GM12878 (cell line): ENCODE measurements at regions not wholly inside any gene's neighbourhood (a gene's known extent, or its start where the extent isn't known, plus 50 kb on each side); places are given as distances from the start of the nearest gene placed in this dataset.

Experiments used
- ATAC-seq: fragments of 200-7000 bp; cut with Tn5 transposase; 3 replicates; pipeline ENCODE4 v1.9.1; 2020; ENCODE audit warnings: mild to moderate bottlenecking, moderate library complexity
- BruUV-seq: library from RNA; stranded (reverse); fragments of 400-500 nt; replicated peaks from 2 replicates; lab custom pipeline; 2021; lab: Mats Ljungman, UMichigan
- CTCF ChIA-PET: fragments of 300-600 bp; sonication (Branson Sonifier 250); formaldehyde crosslinking; extraction: SDS; loops from one replicate; lab custom pipeline; 2021; ENCODE audit warnings: inconsistent platforms; lab: Yijun Ruan, JAX
- POLR2A ChIA-PET: fragments of 350-600 bp; formaldehyde crosslinking; extraction: SDS; loops from one replicate; lab custom pipeline; 2021; ENCODE audit warnings: inconsistent platforms; lab: Charles Lee
- RAD21 ChIA-PET: fragments of 300-600 bp; sonication (Branson Sonifier 250); formaldehyde crosslinking; loops from one replicate; lab custom pipeline; 2023; ENCODE audit warnings: antibody characterized with exemption; ENCODE audit not compliant: unreplicated experiment; lab: Charles Lee
- SMC1A ChIA-PET: fragments of 300-600 bp; sonication (Branson Sonifier 250); formaldehyde crosslinking; loops from one replicate; lab custom pipeline; 2023; ENCODE audit not compliant: unreplicated experiment, uncharacterized antibody; lab: Charles Lee
- DNase-seq: peaks from one replicate; pipeline ENCODE4 v3.0.0-alpha.2; 2011; ENCODE audit warnings: low read depth, low spot score
- FAIRE-seq: peaks from 3 replicates; lab custom pipeline; 2011; peaks lifted over from hg19 to GRCh38; lab: Jason Lieb, UNC
- H2AFZ ChIP-seq: 2 replicates; pipeline ENCODE4 v1.6.0; 2011; ENCODE audit warnings: low read depth, low read length, control low read depth; ENCODE audit not compliant: control insufficient read depth
- H3K27ac ChIP-seq: 2 replicates; pipeline ENCODE4 v1.5.1; 2011; ENCODE audit warnings: control low read depth; ENCODE audit not compliant: control insufficient read depth, insufficient read depth
- H3K27me3 ChIP-seq, 2 experiments: replicated peaks in 1 of 2; 2 replicates each; pipeline versions ENCODE4 v1.6.0 to v1.6.1; 2011; ENCODE audit warnings: low read length in 1 of 2; ENCODE audit not compliant: control insufficient read depth in 2 of 2, insufficient read depth in 2 of 2
- H3K36me3 ChIP-seq, 2 experiments: 2 replicates each; pipeline ENCODE4 v1.5.1; 2011; ENCODE audit warnings: low read length in 1 of 2; ENCODE audit not compliant: control insufficient read depth in 2 of 2, insufficient read depth in 2 of 2
- H3K4me1 ChIP-seq: 2 replicates; pipeline ENCODE4 v1.6.1; 2011; ENCODE audit warnings: mild to moderate bottlenecking, low read length, moderate library complexity, mixed read lengths; ENCODE audit not compliant: control insufficient read depth, insufficient read depth
- H3K4me2 ChIP-seq: 2 replicates; pipeline ENCODE4 v1.6.0; 2011; ENCODE audit warnings: control low read depth; ENCODE audit not compliant: control insufficient read depth, insufficient read depth
- H3K4me3 ChIP-seq: fragments of 200-600 bp; sonication (generic); 2 replicates; pipeline ENCODE4 v1.5.1; 2016
- H3K79me2 ChIP-seq: 2 replicates; pipeline ENCODE4 v1.6.0; 2011; ENCODE audit warnings: low read length; ENCODE audit not compliant: control insufficient read depth, insufficient read depth
- H3K9ac ChIP-seq: 2 replicates; pipeline ENCODE4 v1.8.0; 2011; ENCODE audit warnings: low read length, control low read depth, mixed read lengths; ENCODE audit not compliant: control insufficient read depth, insufficient read depth
- H3K9me3 ChIP-seq: replicated peaks from 3 replicates; pipeline ENCODE4 v1.5.1; 2011; ENCODE audit warnings: mild to moderate bottlenecking, low read length; ENCODE audit not compliant: control insufficient read depth, insufficient read depth
- H4K20me1 ChIP-seq: 2 replicates; pipeline ENCODE4 v1.6.0; 2011; ENCODE audit not compliant: control insufficient read depth, insufficient read depth
- ASH2L ChIP-seq: fragments of 300-600, 200-600 bp; sonication (generic); IDR thresholded peaks from 2 replicates; pipeline ENCODE4 v1.6.1; 2017; ENCODE audit warnings: low read depth, mild to moderate bottlenecking, borderline replicate concordance
- EP300 ChIP-seq, 2 experiments: fragments of 150-350 bp in 1 of 2; IDR thresholded peaks; 2 replicates each; pipeline ENCODE4 v1.6.1; 2011 to 2012; ENCODE audit warnings: low read depth in 2 of 2, low read length in 2 of 2, borderline replicate concordance in 1 of 2, improper control_type of control experiment in 1 of 2, inconsistent platforms in 1 of 2; ENCODE audit not compliant: control insufficient read depth in 1 of 2
- ESRRA ChIP-seq: IDR thresholded peaks from 2 replicates; pipeline ENCODE4 v1.6.1; 2012; ENCODE audit warnings: mild to moderate bottlenecking, low read length, improper control_type of control experiment
- EZH2 ChIP-seq: IDR thresholded peaks from 2 replicates; pipeline ENCODE4 v1.6.1; 2012; ENCODE audit warnings: low read depth, mild to moderate bottlenecking, control low read depth, inconsistent platforms, low read length, borderline replicate concordance; ENCODE audit not compliant: control insufficient read depth
- HCFC1 ChIP-seq: fragments of 150-350 bp; IDR thresholded peaks from 2 replicates; pipeline ENCODE4 v1.6.1; 2014; ENCODE audit warnings: low read length
- HSF1 ChIP-seq: fragments of 150-350 bp; IDR thresholded peaks from 2 replicates; pipeline ENCODE4 v1.6.1; 2014; ENCODE audit warnings: mild to moderate bottlenecking, low read depth, low read length
- JUNB ChIP-seq: IDR thresholded peaks from 2 replicates; pipeline ENCODE4 v1.6.1; 2016; ENCODE audit warnings: antibody characterized with exemption, mild to moderate bottlenecking
- KDM1A ChIP-seq: fragments of 200-600 bp; sonication (generic); IDR thresholded peaks from 2 replicates; pipeline ENCODE4 v1.6.1; 2016; ENCODE audit warnings: borderline replicate concordance
- NRF1 ChIP-seq: conservative IDR thresholded peaks from 2 replicates; pipeline ENCODE4 v1.6.1; 2011; ENCODE audit warnings: mild to moderate bottlenecking, low read depth, low read length, improper control_type of control experiment
- PAX5 ChIP-seq: IDR thresholded peaks from 2 replicates; pipeline ENCODE4 v1.6.1; 2011; ENCODE audit warnings: low read depth, low read length, borderline replicate concordance
- PKNOX1 ChIP-seq: fragments of 450-650 bp; IDR thresholded peaks from 2 replicates; pipeline ENCODE4 v1.6.1; 2016; ENCODE audit warnings: mild to moderate bottlenecking
- POLR2AphosphoS5 ChIP-seq: IDR thresholded peaks from 2 replicates; pipeline ENCODE4 v1.6.1; 2011; ENCODE audit warnings: mild to moderate bottlenecking, low read length, inconsistent platforms
- REST ChIP-seq: IDR thresholded peaks from 2 replicates; pipeline ENCODE4 v1.6.1; 2012; ENCODE audit warnings: mild to moderate bottlenecking, low read depth, low read length
- SIX5 ChIP-seq: IDR thresholded peaks from 2 replicates; pipeline ENCODE4 v1.6.1; 2011; ENCODE audit warnings: mild to moderate bottlenecking, low read depth, low read length, moderate library complexity; ENCODE audit not compliant: severe bottlenecking
- TCF3 ChIP-seq: IDR thresholded peaks from 2 replicates; pipeline ENCODE4 v1.6.1; 2012; ENCODE audit warnings: low read depth, mild to moderate bottlenecking, low read length, borderline replicate concordance; ENCODE audit not compliant: insufficient read depth
- USF1 ChIP-seq: IDR thresholded peaks from 2 replicates; pipeline ENCODE4 v1.6.1; 2011; ENCODE audit warnings: borderline replicate concordance, low read depth, mild to moderate bottlenecking, moderate library complexity, mixed read lengths, low read length; ENCODE audit not compliant: insufficient read depth; ENCODE audit errors: extremely low read length
- ZNF274 ChIP-seq: IDR thresholded peaks from one replicate; pipeline ENCODE4 v1.8.0; 2011; ENCODE audit not compliant: insufficient read length, insufficient read depth
- ZSCAN29 ChIP-seq: fragments of 450-650 bp; IDR thresholded peaks from 2 replicates; pipeline ENCODE4 v1.6.1; 2017; ENCODE audit warnings: mild to moderate bottlenecking, moderate library complexity
- WGBS: methylation state at CpG from one replicate; pipeline ENCODE4 v1.1.6; 2016; ENCODE audit warnings: low lambda C conversion rate; ENCODE audit not compliant: insufficient replicate concordance, insufficient coverage; ENCODE audit errors: missing lambda C conversion rate; 5-methylcytosine and 5-hydroxymethylcytosine counted together
- in situ Hi-C: fragments of 300-500 bp; cut with MboI; formaldehyde crosslinking; loops from 9 replicates; pipeline ENCODE4 v1.14.3; 2018; ENCODE audit warnings: mixed read lengths
- intact Hi-C: fragments of 100-400 bp; cut with micrococcal nuclease; formaldehyde crosslinking; loops from one replicate; pipeline ENCODE4 v1.14.2; 2022; ENCODE audit not compliant: unreplicated experiment

- ATAC-seq (no peak), DNase-seq (no peak), FAIRE-seq (no peak)
- Histone ChIP-seq H3K36me3 (no peaks in the 10 kb centered on the region), H3K4me3 (no peak overlapping the region), H3K9ac (no peak overlapping the region), H3K27me3 (no peaks in the 10 kb centered on the region), H2AFZ (no peak overlapping the region), H4K20me1 (no peaks in the 10 kb centered on the region), H3K79me2 (no peaks in the 10 kb centered on the region), H3K4me1 (no peaks in the 10 kb centered on the region; the same call in 1 of the 2 replicates), H3K9me3 (no peaks in the 10 kb centered on the region), H3K27ac (no peak overlapping the region), H3K4me2 (no peak overlapping the region)
- POLR2A ChIA-PET = no interaction called here
- RAD21 ChIA-PET = no interaction called here
- BruUV-seq = no TSS peak
- SMC1A ChIA-PET = no interaction called here
- in situ Hi-C loops = no loop called here
- intact Hi-C loops = no loop called here
- WGBS = 34% methylated on average over 9 of the region's 9 CpGs
- CTCF ChIA-PET = no interaction called here
- TF ChIP-seq JUNB = no peak
- no peak for TF ChIP-seq EZH2
- TF ChIP-seq PAX5 = no peak
- TF ChIP-seq ZSCAN29 = no peak
- TF ChIP-seq SIX5 = no peak
- no peak for TF ChIP-seq REST
- TF ChIP-seq NRF1 = no peak
- TF ChIP-seq TCF3 = no peak
- TF ChIP-seq EP300 (IDR thresholded peaks at IDR 0.05; ENCODE audit: borderline replicate concordance in 1 of 2, control insufficient read depth in 1 of 2, low read depth in 2 of 2, low read length in 2 of 2) = no peak
- no peak for TF ChIP-seq HCFC1
- TF ChIP-seq HSF1 = no peak
- TF ChIP-seq ASH2L = no peak
- no peak for TF ChIP-seq USF1
- TF ChIP-seq POLR2AphosphoS5 = no peak
- TF ChIP-seq ZNF274 = no peak
- no peak for TF ChIP-seq KDM1A
- no peak for TF ChIP-seq PKNOX1
- TF ChIP-seq ESRRA = no peak
Observed at GRCh38 chr2:103003750-103004260, 242.0 kb downstream of the TMEM182 start.
